IMR-90 (cell line): ENCODE measurements at regions not wholly inside any gene's neighbourhood (a gene's known extent, or its start where the extent isn't known, plus 50 kb on each side); places are given as distances from the start of the nearest gene placed in this dataset.

Experiments used
- ATAC-seq: fragments of 200-7000 bp; cut with Tn5 transposase; 2 replicates; pipeline ENCODE4 v1.9.1; 2020; ENCODE audit warnings: low read depth, mild to moderate bottlenecking, moderate library complexity
- BruUV-seq: library from RNA; stranded (reverse); fragments of 400-500 nt; replicated peaks from 2 replicates; lab custom pipeline; 2021; lab: Mats Ljungman, UMichigan
- CTCF ChIA-PET: fragments of 300-600 bp; formaldehyde crosslinking; extraction: SDS; loops from one replicate; lab custom pipeline; 2021; ENCODE audit warnings: antibody characterized with exemption; lab: Yijun Ruan, JAX
- POLR2A ChIA-PET: fragments of 300-600 bp; sonication (Branson Sonifier 250); formaldehyde crosslinking; loops from one replicate; lab custom pipeline; 2022; ENCODE audit warnings: antibody characterized with exemption; ENCODE audit not compliant: unreplicated experiment; lab: Charles Lee
- DNase-seq: peaks from one replicate; pipeline ENCODE4 v3.0.0; 2013
- H2AFZ ChIP-seq: replicated peaks from 2 replicates; pipeline ENCODE3; 2013; ENCODE audit warnings: low read length, mild to moderate bottlenecking; ENCODE audit not compliant: poor library complexity
- H2AK5ac ChIP-seq: 2 replicates; pipeline ENCODE4 v1.6.1; 2013; ENCODE audit warnings: low read depth, low read length, inconsistent platforms
- H2AK9ac ChIP-seq: replicated peaks from 2 replicates; pipeline ENCODE3; 2013; ENCODE audit warnings: mild to moderate bottlenecking, low read depth, low read length, moderate library complexity; ENCODE audit not compliant: poor library complexity
- H2BK120ac ChIP-seq: 2 replicates; pipeline ENCODE4 v1.6.1; 2013; ENCODE audit warnings: low read depth, low read length, inconsistent platforms
- H2BK15ac ChIP-seq: 3 replicates; pipeline ENCODE4 v1.6.1; 2013; ENCODE audit warnings: low read depth, low read length, inconsistent platforms
- H2BK20ac ChIP-seq: 2 replicates; pipeline ENCODE4 v1.6.1; 2013; ENCODE audit warnings: low read depth, mild to moderate bottlenecking, inconsistent platforms, low read length, moderate library complexity
- H2BK5ac ChIP-seq: 2 replicates; pipeline ENCODE4 v1.6.1; 2013; ENCODE audit warnings: mild to moderate bottlenecking, low read depth, low read length, inconsistent platforms; ENCODE audit not compliant: poor library complexity, severe bottlenecking
- H3K14ac ChIP-seq: replicated peaks from 2 replicates; pipeline ENCODE4 v1.6.1; 2013; ENCODE audit warnings: low read depth, low read length, inconsistent platforms
- H3K18ac ChIP-seq: 2 replicates; pipeline ENCODE4 v1.6.1; 2013; ENCODE audit warnings: low read depth, low read length, control low read depth
- H3K23ac ChIP-seq: 2 replicates; pipeline ENCODE4 v1.6.1; 2013; ENCODE audit warnings: low read depth, low read length, inconsistent platforms
- H3K27ac ChIP-seq: 2 replicates; pipeline ENCODE4 v1.5.1; 2013; ENCODE audit warnings: mild to moderate bottlenecking, control low read depth, low read length; ENCODE audit not compliant: insufficient read depth
- H3K27me3 ChIP-seq: 2 replicates; pipeline ENCODE4 v1.6.1; 2013; ENCODE audit warnings: low read length; ENCODE audit not compliant: control insufficient read depth, insufficient read depth
- H3K36me3 ChIP-seq: 2 replicates; pipeline ENCODE4 v1.6.1; 2013; ENCODE audit warnings: low read length, mixed read lengths; ENCODE audit not compliant: control insufficient read depth, insufficient read depth
- H3K4ac ChIP-seq: 2 replicates; pipeline ENCODE4 v1.6.1; 2013; ENCODE audit warnings: low read depth, low read length, inconsistent platforms
- H3K4me1 ChIP-seq: 2 replicates; pipeline ENCODE4 v1.6.1; 2013; ENCODE audit warnings: low read length, mixed read lengths; ENCODE audit not compliant: control insufficient read depth, insufficient read depth
- H3K4me2 ChIP-seq: 2 replicates; pipeline ENCODE4 v1.6.1; 2013; ENCODE audit warnings: low read depth, mild to moderate bottlenecking, control low read depth, low read length, moderate library complexity
- H3K4me3 ChIP-seq: 2 replicates; pipeline ENCODE4 v1.5.1; 2013; ENCODE audit warnings: low read depth, mild to moderate bottlenecking, control low read depth, low read length, moderate library complexity; ENCODE audit not compliant: insufficient read depth
- H3K56ac ChIP-seq: 2 replicates; pipeline ENCODE4 v1.6.1; 2013; ENCODE audit warnings: low read length, inconsistent platforms; ENCODE audit not compliant: insufficient read depth; ENCODE audit errors: extremely low read depth
- H3K79me1 ChIP-seq, 2 experiments: 2 replicates each; pipeline ENCODE4 v1.6.1; 2013; ENCODE audit warnings: low read length in 2 of 2, inconsistent platforms in 1 of 2, low read depth in 1 of 2
- H3K9ac ChIP-seq: 2 replicates; pipeline ENCODE4 v1.6.1; 2013; ENCODE audit warnings: low read depth, low read length, control low read depth
- H3K9me1 ChIP-seq: 2 replicates; pipeline ENCODE4 v1.6.1; 2013; ENCODE audit warnings: low read length, inconsistent platforms; ENCODE audit not compliant: insufficient read depth
- H3K9me3 ChIP-seq: 2 replicates; pipeline ENCODE4 v1.6.1; 2013; ENCODE audit warnings: low read length; ENCODE audit not compliant: control insufficient read depth, insufficient read depth
- H4K20me1 ChIP-seq: 2 replicates; pipeline ENCODE4 v1.6.1; 2013; ENCODE audit warnings: low read length, inconsistent platforms; ENCODE audit not compliant: insufficient read depth
- H4K5ac ChIP-seq: 2 replicates; pipeline ENCODE4 v1.6.1; 2013; ENCODE audit warnings: mild to moderate bottlenecking, low read depth, low read length, control low read depth
- H4K8ac ChIP-seq, 2 experiments: 2 replicates each; pipeline ENCODE4 v1.6.1; 2013; ENCODE audit warnings: low read depth in 2 of 2, low read length in 2 of 2, control low read depth in 1 of 2, inconsistent platforms in 1 of 2
- H4K91ac ChIP-seq: 2 replicates; pipeline ENCODE4 v1.6.1; 2013; ENCODE audit warnings: low read depth, low read length, inconsistent platforms; ENCODE audit not compliant: insufficient read depth
- CHD1 ChIP-seq: IDR thresholded peaks from 2 replicates; pipeline ENCODE4 v1.6.1; 2012; ENCODE audit warnings: low read depth, low read length, improper control_type of control experiment
- ELK1 ChIP-seq: fragments of 150-350 bp; IDR thresholded peaks from 2 replicates; pipeline ENCODE4 v1.6.1; 2016; ENCODE audit warnings: low read depth, mild to moderate bottlenecking, low read length, moderate library complexity, borderline replicate concordance
- RCOR1 ChIP-seq: IDR thresholded peaks from 2 replicates; pipeline ENCODE4 v1.6.1; 2012; ENCODE audit warnings: mild to moderate bottlenecking, low read length, improper control_type of control experiment; ENCODE audit not compliant: insufficient replicate concordance
- WGBS, 2 experiments: methylation state at CpG; one replicate each; pipeline versions ENCODE4 v1.1.5 to v1.1.7; 2013; ENCODE audit warnings: missing lambda C conversion rate in 2 of 2; ENCODE audit not compliant: insufficient read length in 1 of 2; ENCODE audit errors: extremely low coverage in 2 of 2; 5-methylcytosine and 5-hydroxymethylcytosine counted together
- dilution Hi-C: fragments of 300-500 bp; cut with HindIII; formaldehyde crosslinking; loops from one replicate; pipeline ENCODE4 v1.14.3; 2018; ENCODE audit warnings: low sequenced_read_pairs; ENCODE audit not compliant: unreplicated experiment
- in situ Hi-C: fragments of 300-500 bp; cut with MboI; formaldehyde crosslinking; loops from 3 replicates; pipeline ENCODE4 v1.14.3; 2019; ENCODE audit warnings: low sequenced_read_pairs, inconsistent platforms, mixed read lengths
- intact Hi-C: fragments of 100-400 bp; cut with micrococcal nuclease; formaldehyde crosslinking; loops from 2 replicates; pipeline ENCODE4 v1.10.0; 2022

DNA sequence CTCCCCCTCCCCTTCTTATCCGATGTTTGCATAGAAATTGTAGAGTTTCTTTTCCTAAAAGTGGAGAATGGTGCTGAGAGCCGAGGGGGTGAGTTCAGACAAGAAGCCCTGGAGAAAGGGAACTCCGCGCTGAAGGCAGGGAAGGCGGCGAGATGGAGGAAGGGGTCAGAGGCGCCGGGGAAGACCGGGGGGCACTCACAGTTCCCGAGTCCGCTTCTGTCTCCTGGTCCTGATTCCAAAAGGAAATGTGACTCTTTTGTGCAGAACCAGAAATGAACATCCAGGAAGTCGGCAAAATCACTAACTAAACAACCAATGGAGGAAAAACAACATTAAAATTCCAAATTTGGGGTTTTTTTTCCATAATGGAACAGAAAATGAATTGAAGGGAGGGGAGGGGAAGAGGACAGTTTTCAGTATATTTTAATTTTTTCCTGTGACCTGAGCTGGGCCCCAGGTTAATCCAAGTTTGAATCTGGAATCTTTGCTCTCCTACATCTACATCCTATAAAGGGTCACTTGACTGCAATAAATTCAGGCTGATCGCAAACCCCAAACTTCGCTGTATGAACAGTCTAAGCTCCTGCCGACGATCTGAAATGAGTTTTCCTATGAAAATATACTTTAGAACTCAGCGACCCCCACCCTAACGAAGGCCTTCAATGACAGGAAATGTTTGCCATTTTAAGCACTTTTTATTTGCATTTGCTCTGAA lies 252.3 kb downstream of the C16orf95 start:
- Histone ChIP-seq H2AK9ac (no peak overlapping the region), H3K4me2 (no peak overlapping the region), H4K20me1 (no peaks in the 10 kb centered on the region), H4K5ac (no peak overlapping the region), H4K8ac (no peak overlapping the region), H3K36me3 (no peaks in the 10 kb centered on the region), H2AFZ (no peak overlapping the region), H3K23ac (no peak overlapping the region), H3K4me3 (no peak overlapping the region), H4K91ac (no peak overlapping the region), H2BK20ac (no peak overlapping the region), H2BK120ac (no peak overlapping the region), H3K27me3 (peaks cover 7% of the 10 kb centered on the region; the same call in 1 of the 2 replicates), H2BK5ac (no peak overlapping the region), H3K4me1 (no peaks in the 10 kb centered on the region; the same call in 1 of the 2 replicates), H2AK5ac (no peak overlapping the region), H3K14ac (no peak overlapping the region), H3K9ac (no peak overlapping the region), H3K79me1 (no peaks in the 10 kb centered on the region), H3K56ac (no peak overlapping the region), H2BK15ac (no peak overlapping the region), H3K9me1 (no peaks in the 10 kb centered on the region), H3K18ac (no peak overlapping the region), H3K4ac (no peak overlapping the region), H3K27ac (no peak overlapping the region), H3K9me3 (no peaks in the 10 kb centered on the region)
- DNase-seq = no peak
- POLR2A ChIA-PET = no interaction called here
- dilution Hi-C loops = no loop called here
- intact Hi-C loops = loop anchor here (10.0 kb wide), 2 partner anchors 140 to 300 kb away; no protein-coding TSS in a partner anchor
- 100% methylated on average over 1 of the region's 18 CpGs; no CpG with 5 or more reads in 1 of the 2 experiments for WGBS, 2 experiments
- TF ChIP-seq RCOR1 (no peak), ELK1 (no peak), CHD1 (no peak)
- BruUV-seq = no TSS peak
- ATAC-seq = no peak
- in situ Hi-C loops = loop anchor here (5.0 kb wide), 1 partner anchor 498 kb away; the partner anchor contains the start of gene FOXC2
- CTCF ChIA-PET = no interaction called here
